ENCODE measurements at regions not wholly inside any gene's neighbourhood (a gene's known extent, or its start where the extent isn't known, plus 50 kb on each side); places are given as distances from the start of the nearest gene placed in this dataset.

GRCh38 chr12:105861227-105861626, 277.5 kb downstream of the NUAK1 start:
- no peaks in the 10 kb centered on the region for H3K9me3 ChIP-seq (replicated peaks in 1 of 2; ENCODE audit: control insufficient read depth in 1 of 2, insufficient read depth in 1 of 2, low read length in 2 of 2)
- no peaks in the 10 kb centered on the region for H3K27me3 ChIP-seq (ENCODE audit: control insufficient read depth in 2 of 2, insufficient read depth in 2 of 2, low read length in 2 of 2)
- 74% methylated on average over 2 of the region's 2 CpGs for WGBS (ENCODE audit: insufficient coverage)
- H3K27me3 Mint-ChIP-seq (ENCODE audit: low read depth in 3 of 3): peaks cover 2 to 8% (median 5%) of the 10 kb centered on the region in 3 donors
- no peak overlapping the region for H3K4me3 ChIP-seq (replicated peaks in 1 of 3; ENCODE audit: low read depth in 2 of 3, low read length in 3 of 3)
- no peak for DNase-seq
- no peaks in the 10 kb centered on the region for H3K79me2 ChIP-seq (ENCODE audit: insufficient read depth, low read length)
- no peak for TF ChIP-seq CTCF (IDR thresholded peaks at IDR 0.05)
- H3K36me3 ChIP-seq (replicated peaks in 1 of 2; ENCODE audit: control insufficient read depth in 1 of 2, insufficient read depth in 2 of 2, low read length in 2 of 2): no peaks in the 10 kb centered on the region
- no peak overlapping the region for H3K27ac Mint-ChIP-seq
- no peak overlapping the region for H2AFZ ChIP-seq (ENCODE audit: insufficient read depth, low read depth, low read length, poor library complexity, severe bottlenecking)
- H3K4me1 ChIP-seq (ENCODE audit: control insufficient read depth in 1 of 2, insufficient read depth in 2 of 2, low read length in 2 of 2): no peaks in the 10 kb centered on the region
- intact Hi-C loops (cut with micrococcal nuclease): no loop called here
- H3K4me2 ChIP-seq (replicated peaks; ENCODE audit: extremely low read depth, low read length, poor library complexity, severe bottlenecking): no peak overlapping the region
- H3K4me1 Mint-ChIP-seq: no peaks in the 10 kb centered on the region
- no peak overlapping the region for H3K27ac ChIP-seq (ENCODE audit: low read depth in 1 of 2, low read length in 2 of 2)
- no peaks in the 10 kb centered on the region for H4K20me1 ChIP-seq (ENCODE audit: insufficient read depth, low read length)
- H3K9ac ChIP-seq (ENCODE audit: insufficient read depth, low read length, poor library complexity, severe bottlenecking): no peak overlapping the region
- H3K9me3 Mint-ChIP-seq: peaks cover 5 to 19% (median 10%) of the 10 kb centered on the region in 7 donors
- no peak overlapping the region for H3K4me3 Mint-ChIP-seq
- H3K36me3 Mint-ChIP-seq: no peaks in the 10 kb centered on the region

GRCh38 chr12:105862163-105862821, 276.5 kb downstream of the NUAK1 start:
- Histone ChIP-seq H4K20me1 (ENCODE audit: insufficient read depth, low read length) (no peaks in the 10 kb centered on the region), H3K9me3 (replicated peaks in 1 of 2; ENCODE audit: control insufficient read depth in 1 of 2, insufficient read depth in 1 of 2, low read length in 2 of 2) (no peaks in the 10 kb centered on the region), H3K36me3 (replicated peaks in 1 of 2; ENCODE audit: control insufficient read depth in 1 of 2, insufficient read depth in 2 of 2, low read length in 2 of 2) (no peaks in the 10 kb centered on the region), H2AFZ (ENCODE audit: insufficient read depth, low read depth, low read length, poor library complexity, severe bottlenecking) (no peak overlapping the region), H3K27ac (ENCODE audit: low read depth in 1 of 2, low read length in 2 of 2) (no peak overlapping the region), H3K79me2 (ENCODE audit: insufficient read depth, low read length) (no peaks in the 10 kb centered on the region), H3K4me2 (replicated peaks; ENCODE audit: extremely low read depth, low read length, poor library complexity, severe bottlenecking) (no peak overlapping the region), H3K4me1 (ENCODE audit: control insufficient read depth in 1 of 2, insufficient read depth in 2 of 2, low read length in 2 of 2) (no peaks in the 10 kb centered on the region), H3K9ac (ENCODE audit: insufficient read depth, low read length, poor library complexity, severe bottlenecking) (no peak overlapping the region), H3K4me3 (replicated peaks in 1 of 3; ENCODE audit: low read depth in 2 of 3, low read length in 3 of 3) (no peak overlapping the region), H3K27me3 (ENCODE audit: control insufficient read depth in 2 of 2, insufficient read depth in 2 of 2, low read length in 2 of 2) (no peaks in the 10 kb centered on the region)
- intact Hi-C loops (cut with micrococcal nuclease): no loop called here
- no peak for DNase-seq
- WGBS (ENCODE audit: insufficient coverage): 96% methylated on average over 7 of the region's 10 CpGs
- Mint-ChIP-seq H3K9me3 (peaks cover 2 to 17% (median 8%) of the 10 kb centered on the region in 7 donors), H3K4me3 (no peak overlapping the region), H3K4me1 (no peaks in the 10 kb centered on the region), H3K27me3 (ENCODE audit: low read depth in 3 of 3) (peaks cover 2 to 8% (median 8%) of the 10 kb centered on the region in 3 donors), H3K27ac (no peak overlapping the region), H3K36me3 (no peaks in the 10 kb centered on the region)
- no peak for TF ChIP-seq CTCF (IDR thresholded peaks at IDR 0.05)
